Myocyte (in vitro differentiated cells): ENCODE measurements at regions not wholly inside any gene's neighbourhood (a gene's known extent, or its start where the extent isn't known, plus 50 kb on each side); places are given as distances from the start of the nearest gene placed in this dataset.

Experiments used
- DNase-seq: peaks from one replicate; pipeline ENCODE4 v3.0.0-alpha.2; 2012; ENCODE audit warnings: low read depth

DNA sequence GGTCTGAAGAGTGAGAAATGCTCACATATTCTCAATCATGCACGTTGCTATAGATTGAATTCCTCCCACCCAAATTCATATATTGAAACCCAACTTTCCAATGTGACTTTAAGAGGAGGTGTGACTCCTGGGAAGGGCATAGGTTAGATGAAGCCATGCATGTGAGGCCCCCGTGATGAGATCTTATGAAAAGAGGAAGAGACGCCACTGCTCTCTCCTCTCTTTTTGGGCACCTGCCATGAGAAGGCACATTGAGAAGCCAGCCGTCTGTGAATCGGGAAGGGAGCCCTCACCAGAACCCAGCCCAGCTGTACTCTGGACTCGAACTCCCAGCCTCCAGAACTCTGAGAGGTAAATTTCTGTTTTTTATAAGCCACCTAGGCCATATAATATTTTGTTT is 842.6 kb upstream of the SALL3 start:
- DNase-seq, result no peak

DNA sequence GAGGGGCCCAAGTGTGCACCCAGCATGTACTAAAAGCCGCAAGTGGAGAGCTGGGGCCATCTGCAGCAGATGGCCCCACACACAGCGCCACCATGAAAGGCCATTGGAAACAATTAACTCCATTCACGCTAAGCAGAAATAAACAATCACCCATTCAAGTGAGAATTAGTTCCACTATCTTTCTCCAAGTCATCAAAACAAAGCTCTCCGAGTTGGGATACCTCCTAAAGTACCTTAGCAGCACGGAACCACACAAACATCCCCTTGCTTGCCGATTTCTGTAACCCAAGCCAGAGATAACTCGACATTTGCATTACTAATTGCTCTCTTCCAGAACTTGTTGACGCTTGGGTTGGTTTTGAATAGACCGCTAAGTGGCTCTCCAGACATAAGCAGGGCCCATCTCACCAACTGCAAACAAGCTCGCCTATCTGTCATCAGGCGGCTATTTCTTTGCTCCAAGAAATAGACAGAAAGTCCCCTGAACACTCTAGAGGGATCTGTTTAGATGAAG is 840.6 kb upstream of the SALL3 start:
- no peak for DNase-seq

DNA sequence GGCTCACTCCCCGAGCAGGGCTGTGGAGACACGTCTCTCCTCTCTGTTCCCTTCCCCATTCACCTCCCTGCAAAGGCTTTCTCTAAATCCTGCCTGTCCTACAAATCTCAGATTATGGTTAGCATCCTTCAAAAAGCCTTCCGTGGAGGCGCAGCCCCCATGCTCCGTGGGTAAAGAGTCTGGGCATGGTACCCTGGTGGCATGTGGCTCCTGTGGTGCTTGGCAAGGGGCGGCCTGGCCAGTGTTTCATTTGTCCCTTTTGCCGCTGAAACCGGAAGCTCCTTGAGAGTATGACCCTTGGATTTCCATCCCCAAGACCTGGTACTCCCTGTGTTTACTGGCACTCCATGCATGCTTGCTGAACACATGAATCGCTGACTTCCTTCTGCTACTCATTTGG is 839.3 kb upstream of the SALL3 start:
- no peak for DNase-seq

DNA sequence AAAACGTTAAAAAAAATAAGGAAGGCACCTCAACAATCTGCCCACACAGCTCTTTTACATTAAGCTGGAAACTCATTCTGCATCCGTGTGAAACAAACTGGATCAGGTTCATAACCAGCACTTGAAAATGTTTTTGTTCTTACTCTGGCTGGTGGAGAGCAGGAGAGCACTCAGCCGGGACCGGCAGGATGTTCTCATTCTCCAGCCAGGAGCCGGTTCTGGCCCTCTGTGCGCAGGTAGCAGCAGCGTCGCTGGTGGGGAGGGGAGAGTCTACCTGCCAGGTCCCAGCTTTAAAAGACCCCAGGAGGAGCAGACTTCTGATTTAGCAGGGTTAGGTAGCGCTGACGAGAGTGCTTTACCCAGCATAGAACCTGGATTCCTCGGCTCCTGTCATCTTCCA is 834.9 kb upstream of the SALL3 start:
- no peak for DNase-seq

DNA sequence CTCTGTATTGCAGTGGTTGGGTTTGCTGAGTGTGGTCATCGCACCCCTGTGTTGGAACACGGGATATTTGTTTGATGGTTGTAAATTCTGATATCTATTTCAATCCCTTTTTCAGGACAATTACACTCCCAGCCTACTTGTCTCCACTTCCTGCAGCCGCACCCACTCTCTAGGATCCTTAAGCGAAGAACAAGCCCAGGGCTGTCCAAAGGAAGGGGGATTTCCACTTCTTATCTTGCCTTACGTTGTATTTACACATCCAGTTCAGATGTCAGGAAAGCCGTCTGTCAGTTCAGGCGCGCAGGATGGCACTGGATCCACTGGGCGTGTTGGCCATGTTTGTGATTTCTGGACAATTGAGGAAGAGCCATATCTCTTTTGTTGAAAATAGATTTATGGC is 834.5 kb upstream of the SALL3 start:
- DNase-seq, result no peak

DNA sequence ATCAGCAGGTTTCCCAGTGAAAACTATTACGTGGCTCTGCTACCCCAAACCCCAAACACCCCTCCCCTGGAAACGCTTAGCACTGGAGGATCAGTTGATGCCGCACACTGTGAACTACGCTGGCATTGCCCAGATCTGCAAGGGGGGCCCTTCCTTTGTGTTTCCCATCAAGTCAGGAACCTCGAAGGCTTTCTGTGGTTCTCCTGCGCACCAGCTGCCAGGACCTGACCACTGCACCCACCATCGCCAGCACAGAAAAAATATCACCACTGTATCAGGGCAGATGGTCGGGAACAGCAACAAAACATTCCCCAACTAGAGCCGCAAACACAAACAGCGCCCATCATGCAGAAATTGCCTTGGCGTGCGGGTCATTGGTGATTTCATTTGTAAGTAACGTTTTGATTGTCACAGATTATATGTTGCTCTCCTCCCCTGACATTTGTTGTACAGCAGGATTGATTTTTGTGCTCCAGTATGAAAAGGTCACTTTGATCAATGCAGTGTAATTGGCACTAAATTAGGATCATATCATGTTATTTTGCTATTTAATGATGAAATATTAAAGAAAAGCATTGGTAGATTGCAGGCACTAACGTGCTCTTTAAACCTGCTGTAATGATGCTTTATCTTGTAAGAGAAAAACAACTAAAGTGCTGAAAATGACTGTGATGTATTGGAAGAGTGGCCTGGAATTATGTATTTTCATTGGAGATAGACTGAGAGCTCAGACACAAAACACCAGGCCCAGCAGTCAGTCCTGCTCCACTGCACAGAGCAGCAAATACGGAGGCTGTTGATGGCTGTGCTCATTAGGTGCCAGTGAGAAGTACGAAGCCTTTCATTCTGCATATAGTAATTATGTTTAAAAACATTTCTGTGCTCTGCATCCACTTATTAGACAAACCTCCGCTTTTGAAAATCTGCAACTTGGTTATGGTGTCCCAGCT is 833.2 kb upstream of the SALL3 start:
- DNase-seq, result no peak

DNA sequence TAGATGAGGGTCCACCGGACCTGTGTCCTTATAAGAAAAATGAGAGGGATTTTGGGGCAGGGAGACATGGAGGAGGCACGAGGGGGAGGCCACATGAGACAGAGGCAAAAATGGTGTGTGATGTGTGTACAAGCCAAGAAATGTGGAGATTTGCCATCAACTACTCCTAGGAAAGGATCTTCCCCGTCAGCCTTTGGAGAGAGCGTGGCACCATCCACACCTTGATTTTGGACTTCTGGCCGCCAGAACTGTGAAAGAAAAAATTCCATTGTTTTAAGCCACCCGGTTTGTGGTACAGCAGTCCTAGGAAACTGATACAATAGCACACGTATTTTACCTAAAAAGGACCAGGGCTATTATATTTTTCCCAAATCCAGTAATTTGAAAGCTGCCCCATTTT is 829.0 kb upstream of the SALL3 start:
- no peak for DNase-seq

DNA sequence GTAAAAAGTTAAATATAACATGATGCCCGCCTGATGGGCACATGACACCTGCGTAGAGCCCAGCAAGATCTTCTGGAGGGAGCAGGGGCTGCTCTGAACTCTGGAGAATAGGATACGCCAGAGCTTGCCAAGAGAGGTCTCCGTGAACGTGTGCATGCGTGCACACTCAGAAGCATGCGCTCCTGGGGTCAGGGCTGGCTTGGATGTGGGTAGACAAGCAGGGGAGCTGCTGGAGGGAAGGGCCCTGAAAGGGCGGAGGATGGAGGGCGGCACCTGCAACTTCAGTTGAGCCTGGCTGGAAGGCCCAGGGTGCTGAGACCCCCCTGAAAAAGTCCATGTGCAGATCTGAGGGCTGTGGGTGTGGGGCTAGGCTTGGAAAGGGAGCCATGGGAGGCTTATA is 828.4 kb upstream of the SALL3 start:
- DNase-seq, result no peak

DNA sequence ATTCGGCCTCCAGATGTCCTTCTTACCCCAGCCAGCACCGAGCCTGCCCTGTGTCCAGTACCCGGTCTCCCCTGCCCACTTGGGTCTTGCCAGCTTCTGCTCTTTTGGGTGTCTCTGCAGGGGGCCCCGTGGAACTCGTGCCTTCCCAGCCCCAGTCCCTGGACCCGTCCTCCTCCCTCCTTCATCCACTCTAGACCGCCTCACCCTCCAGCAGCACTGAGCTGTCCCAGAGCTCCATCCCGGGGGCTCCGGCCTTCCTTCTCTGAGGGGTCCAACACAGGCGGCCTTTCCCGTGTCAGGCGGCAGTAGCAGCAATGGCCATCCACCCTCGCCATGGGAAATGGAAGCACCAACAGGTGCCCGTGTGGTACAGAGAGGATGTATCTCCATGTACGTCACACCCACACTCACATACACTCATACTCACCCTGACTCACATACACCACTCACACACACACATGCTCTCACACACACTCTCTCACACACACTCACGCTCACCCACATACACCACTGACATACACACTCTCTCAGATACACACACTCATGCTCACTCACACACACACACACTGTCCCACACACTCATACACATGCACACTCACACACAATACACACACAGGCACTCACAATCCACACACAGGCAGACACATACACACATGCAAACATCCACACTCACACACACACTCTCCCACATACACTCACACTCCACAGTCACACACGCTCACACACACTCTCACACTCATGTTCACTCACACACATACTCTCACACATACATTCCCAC is 827.5 kb upstream of the SALL3 start:
- DNase-seq, result no peak

DNA sequence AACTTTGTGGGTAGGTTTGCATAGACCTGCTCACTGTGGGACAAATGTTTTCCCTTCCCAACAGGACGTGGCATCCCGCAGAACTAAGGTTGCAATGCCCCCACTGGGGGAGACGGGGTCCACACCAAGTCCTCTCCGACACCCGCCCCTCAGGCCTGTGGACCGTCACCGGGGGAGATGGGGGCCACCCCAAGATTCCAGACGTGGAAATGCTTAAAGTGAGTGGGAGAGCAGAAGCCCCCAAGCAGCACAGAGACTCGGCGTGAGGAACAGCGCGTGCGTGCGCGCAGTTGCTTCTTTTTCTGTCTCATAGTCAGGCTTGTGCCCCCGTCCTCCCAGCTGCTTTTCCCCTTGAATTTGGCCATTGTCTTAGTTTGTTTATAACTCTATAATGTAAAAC is 826.3 kb upstream of the SALL3 start:
- no peak for DNase-seq

DNA sequence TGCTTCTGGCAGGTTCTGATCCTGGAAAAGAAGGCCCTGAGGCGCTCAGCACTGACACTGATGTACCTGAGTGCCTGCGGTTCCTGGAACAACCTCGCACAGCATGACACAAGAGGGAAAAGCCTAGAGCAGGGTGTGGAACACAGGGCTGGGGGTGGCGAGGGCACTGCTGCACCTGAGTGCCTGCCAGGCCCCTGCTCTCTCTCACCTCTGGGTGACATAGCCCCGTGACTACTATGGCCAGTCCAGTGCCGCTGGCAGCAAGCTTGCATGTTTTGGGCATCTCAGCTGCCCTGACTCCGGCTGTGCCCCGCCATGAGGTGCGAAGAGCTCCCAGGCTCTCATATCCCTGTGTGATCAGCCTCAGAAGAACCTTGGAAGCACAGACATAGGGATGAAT is 825.2 kb upstream of the SALL3 start:
- no peak for DNase-seq

DNA sequence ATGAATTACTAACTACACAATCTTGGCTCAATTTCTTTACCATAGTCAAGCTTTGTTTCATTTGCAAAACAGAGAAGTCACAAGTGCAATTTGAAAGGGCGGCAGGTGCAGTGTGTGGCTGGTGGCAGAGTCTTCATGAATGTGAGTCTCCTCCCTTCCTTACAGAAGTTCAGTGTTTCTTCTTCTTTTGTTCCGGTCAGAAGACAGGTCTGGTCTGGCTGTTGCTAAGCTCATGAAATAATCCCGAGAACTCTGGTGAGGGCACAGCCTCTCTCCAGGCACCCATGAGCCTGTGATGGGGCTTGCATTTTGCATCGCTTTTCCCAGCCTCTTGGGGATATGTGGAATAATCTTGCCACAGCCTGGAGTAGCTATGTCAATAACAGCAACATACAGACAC is 824.8 kb upstream of the SALL3 start:
- no peak for DNase-seq

DNA sequence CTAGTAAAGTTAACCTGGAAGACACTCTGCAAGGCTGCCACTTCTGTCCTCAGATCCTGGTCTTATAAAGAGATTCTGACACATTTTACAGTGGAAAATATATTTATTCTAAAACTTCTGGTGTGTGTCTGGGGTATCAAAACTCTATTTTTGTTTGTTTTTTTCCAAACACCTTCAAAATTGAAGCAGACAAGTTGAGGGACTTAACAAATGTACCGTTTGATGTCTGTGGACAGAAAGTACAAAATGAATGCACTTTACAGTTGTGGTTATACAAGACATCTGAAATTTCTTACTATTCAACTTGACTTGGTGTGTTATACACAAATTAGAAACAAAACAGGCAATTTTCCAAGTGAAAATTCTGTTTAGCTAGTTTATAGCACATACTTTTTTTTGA is 823.2 kb upstream of the SALL3 start:
- no peak for DNase-seq

DNA sequence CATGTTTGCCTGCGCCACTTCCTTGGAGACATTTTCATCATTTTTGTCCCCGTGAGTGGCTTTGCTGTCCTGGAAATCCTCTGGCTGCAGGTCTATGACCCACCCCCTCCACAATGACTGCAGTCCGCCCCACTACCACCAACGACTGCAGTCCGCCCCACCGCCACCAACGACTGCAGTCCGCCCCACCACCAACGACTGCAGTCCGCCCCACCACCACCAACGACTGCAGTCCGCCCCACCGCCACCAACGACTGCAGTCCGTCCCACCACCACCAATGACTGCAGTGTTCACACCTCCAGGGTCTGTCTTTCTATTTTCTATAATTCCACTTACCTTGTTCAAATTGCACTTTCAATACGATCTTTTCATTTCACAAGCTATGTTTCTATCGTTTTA is 820.7 kb upstream of the SALL3 start:
- DNase-seq, result no peak

DNA sequence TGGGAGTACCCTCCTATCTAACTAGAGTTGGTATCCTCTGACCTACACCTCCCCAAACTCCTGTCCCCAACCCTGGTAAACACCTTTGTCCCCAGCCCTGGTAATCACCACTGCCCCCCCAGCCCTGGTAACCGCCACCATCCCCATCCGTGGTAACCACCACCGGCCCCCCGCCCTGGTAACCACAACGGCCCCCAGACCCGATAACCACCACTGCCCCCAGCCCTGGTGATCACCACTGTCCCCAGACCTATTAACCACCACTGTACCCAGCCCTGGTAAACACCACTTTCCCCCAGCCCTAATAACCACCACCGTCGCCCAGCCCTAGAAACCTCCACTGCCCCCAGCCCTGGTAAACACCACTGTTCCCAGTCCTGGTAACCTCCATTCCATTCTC is 820.2 kb upstream of the SALL3 start:
- DNase-seq, result no peak

DNA sequence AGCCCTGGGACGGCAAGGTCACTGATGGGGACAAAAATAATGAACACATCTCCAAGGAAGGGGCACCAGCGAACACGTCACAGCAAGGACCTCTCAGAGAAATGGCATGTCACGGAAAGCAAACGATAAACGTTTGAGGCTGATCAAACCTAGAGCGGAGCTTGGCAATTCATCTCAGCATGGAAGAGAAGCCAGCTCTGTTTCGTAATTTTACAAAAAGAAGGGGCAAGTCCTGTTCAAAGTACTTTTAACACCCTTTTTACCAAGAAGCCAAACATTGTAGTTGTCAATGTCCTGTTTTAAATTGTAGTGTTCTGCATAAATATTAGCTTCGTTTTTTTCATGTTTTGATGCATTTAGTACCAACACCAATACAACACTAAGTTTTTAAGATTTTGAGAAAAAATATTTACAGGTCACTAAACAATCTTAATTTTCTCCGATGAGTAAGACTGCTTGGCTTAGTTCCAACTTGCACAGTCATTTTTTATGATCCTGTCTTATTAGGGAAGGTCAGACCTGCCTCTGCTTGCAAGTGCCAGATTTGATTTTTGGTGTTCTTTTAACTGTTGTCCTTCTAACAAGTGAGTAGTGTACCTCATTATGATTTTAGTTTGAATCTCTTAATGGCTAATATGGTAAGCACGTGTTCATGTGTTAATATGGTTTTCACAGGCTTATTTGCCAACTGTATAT is 818.5 kb upstream of the SALL3 start:
- DNase-seq, result no peak

DNA sequence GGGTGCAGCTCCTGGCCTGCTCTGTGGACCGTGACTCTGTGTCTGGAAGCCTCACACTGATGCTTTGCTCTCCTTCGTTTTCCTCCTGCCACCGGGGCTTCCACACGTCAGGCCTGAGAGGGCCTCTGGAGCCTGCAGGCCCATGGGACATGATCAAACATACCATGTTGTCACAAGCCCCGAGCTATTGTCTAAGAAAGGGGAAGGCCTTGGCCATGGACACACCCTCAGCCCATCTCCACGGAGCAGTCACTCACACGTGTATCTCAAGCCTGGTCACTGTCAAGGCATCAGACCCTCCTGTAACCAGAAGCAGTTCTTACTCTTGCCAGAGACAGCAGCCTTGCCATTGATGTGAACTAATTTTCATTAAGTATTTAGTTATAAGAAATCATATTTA is 814.1 kb upstream of the SALL3 start:
- DNase-seq, result no peak

DNA sequence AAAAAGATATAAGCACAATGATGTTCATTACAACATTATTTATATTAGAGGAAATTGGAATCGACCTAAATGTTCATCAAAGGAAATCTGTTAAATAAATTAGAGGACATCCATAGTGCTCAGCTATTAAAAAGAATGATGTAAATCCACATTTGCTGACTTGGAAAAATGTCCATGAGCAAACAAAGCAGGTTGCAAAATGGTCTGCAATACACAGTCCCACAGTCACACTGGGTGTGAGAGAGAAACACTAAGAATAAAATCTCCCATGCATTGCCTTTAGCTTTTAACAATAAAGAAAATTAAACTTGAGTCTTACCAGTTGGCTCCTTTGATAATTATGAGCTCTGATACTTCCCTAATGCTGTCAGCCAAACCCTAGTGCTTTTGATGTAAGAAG is 811.1 kb upstream of the SALL3 start:
- no peak for DNase-seq

DNA sequence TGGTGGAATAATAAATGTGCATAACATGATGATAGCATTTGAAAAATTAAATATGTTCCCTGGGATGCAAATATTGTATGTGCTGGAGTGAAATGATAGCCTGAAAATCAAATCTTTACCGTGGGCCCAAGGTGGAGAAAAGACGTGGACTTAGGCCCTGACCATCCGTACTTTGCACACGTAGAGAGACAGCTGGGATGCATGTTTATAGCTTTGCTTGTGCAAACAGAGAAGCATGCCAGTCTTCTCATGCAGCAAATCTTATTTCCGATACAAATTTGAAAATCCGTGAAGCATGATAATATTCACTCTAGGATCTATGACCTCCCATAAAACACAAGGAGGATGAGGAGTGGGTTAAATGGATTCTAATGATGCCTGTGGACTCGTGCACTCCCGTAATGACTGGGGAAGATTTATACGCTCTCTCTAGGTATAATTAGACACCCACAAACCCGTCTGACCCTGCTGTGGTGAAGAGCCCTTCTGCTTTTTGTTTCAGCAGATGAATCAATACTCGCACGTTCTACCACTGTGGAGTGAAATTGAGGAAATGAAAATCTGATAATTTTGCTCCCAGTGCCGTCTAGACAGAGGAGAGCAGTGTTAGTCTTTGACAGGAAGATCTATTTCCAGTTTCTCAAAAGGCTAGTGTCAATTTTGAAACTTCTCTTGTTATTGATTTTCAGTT is 810.3 kb upstream of the SALL3 start:
- no peak for DNase-seq

DNA sequence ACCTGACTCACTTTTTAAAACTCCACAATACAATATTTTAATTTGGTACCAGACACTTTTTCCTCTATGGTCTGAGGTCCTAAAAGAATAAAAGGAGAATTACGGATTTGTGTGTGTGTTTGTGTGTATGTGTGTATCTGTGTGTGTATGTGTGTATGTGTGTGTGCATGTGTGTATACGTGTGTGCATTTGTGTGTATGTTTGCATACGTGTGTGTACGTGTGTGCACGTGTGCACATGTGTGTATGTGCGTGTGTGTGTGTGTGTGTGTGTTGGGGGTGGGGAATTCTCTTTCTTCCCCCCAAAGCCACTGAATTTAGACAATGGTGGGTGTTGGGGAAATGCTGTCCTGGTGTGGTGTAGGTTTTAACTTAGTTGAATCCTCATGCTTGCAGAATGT is 807.7 kb upstream of the SALL3 start:
- no peak for DNase-seq

DNA sequence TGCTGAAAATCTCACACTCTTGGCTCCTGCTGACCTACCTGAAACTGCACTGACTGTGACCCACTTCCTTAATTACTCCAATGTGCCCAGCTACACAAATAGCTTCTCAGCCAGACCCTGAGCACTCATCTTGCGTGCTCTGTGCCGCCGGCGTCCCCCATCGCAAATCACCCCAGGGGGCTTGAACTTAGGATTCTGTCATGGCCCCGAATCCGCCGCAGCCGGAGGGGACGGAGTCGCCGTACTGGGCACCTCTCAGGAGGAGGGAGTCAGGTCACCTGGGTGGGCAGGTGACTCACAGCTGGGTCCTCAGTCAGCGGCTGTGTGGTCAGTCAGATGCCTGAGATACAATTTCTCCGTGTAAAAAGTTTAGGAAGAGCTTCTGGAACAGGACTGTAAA is 804.9 kb upstream of the SALL3 start:
- DNase-seq, result no peak
